HCT116 (cell line): ENCODE measurements at regions not wholly inside any gene's neighbourhood (a gene's known extent, or its start where the extent isn't known, plus 50 kb on each side); places are given as distances from the start of the nearest gene placed in this dataset.

ENCODE experiments used
- ATAC-seq: fragments of 200-7000 bp; cut with Tn5 transposase; 2 replicates; pipeline ENCODE4 v1.9.1; 2020; ENCODE audit warnings: mild to moderate bottlenecking, moderate library complexity
- BruUV-seq: library from RNA; stranded (reverse); fragments of 400-500 nt; replicated peaks from 2 replicates; lab custom pipeline; 2021; lab: Mats Ljungman, UMichigan
- CTCF ChIA-PET: fragments of 300-600 bp; sonication (Branson Sonifier 250); formaldehyde crosslinking; loops from one replicate; lab custom pipeline; 2021; ENCODE audit warnings: antibody characterized with exemption; lab: Charles Lee
- POLR2A ChIA-PET: fragments of 300-600, 350-600 bp; sonication (Branson Sonifier 250); formaldehyde crosslinking; loops from one replicate; lab custom pipeline; 2021; ENCODE audit warnings: antibody characterized with exemption; lab: Charles Lee
- RAD21 ChIA-PET, 2 experiments: fragments of 300-600 bp; sonication (Branson Sonifier 250); formaldehyde crosslinking; loops; one replicate each; lab custom pipeline; 2023; ENCODE audit warnings: low total read pairs in 2 of 2; ENCODE audit not compliant: uncharacterized antibody in 2 of 2, unreplicated experiment in 2 of 2, low non-redundant PET in 1 of 2; lab: Charles Lee
- DNase-seq: peaks from one replicate; pipeline ENCODE4 v3.0.0-alpha.2; 2010; ENCODE audit warnings: low read depth, low spot score
- H2AFZ ChIP-seq: fragments of 200-600 bp; shearing (Covaris generic), sonication (generic); 2 replicates; pipeline ENCODE4 v1.6.1; 2017; ENCODE audit warnings: low read depth, mixed run types, mixed read lengths, antibody characterized with exemption, low read length; ENCODE audit not compliant: poor library complexity, severe bottlenecking
- H3K27ac ChIP-seq: 2 replicates; pipeline ENCODE4 v1.5.1; 2012; ENCODE audit warnings: low read depth, low read length
- H3K27me3 ChIP-seq: fragments of 200-600 bp; sonication (generic); 2 replicates; pipeline ENCODE4 v1.6.1; 2016; ENCODE audit warnings: mixed run types, low read length, mixed read lengths; ENCODE audit not compliant: insufficient read depth
- H3K36me3 ChIP-seq, 2 experiments: fragments of 200-500 bp in 1 of 2; fragments of 200-600 bp in 1 of 2; sonication (Bioruptor generic) in 1 of 2; sonication (generic) in 1 of 2; 2 replicates each; pipeline versions ENCODE4 v1.5.1 to v1.6.1; 2014 to 2016; ENCODE audit warnings: low read length in 2 of 2, inconsistent platforms in 1 of 2, mixed read lengths in 1 of 2, mixed run types in 1 of 2; ENCODE audit not compliant: insufficient read depth in 2 of 2, control insufficient read depth in 1 of 2
- H3K4me1 ChIP-seq, 2 experiments: fragments of 200-600 bp in 1 of 2; sonication (generic) in 1 of 2; 2 replicates each; pipeline versions ENCODE4 v1.5.1 to v1.6.1; 2012 to 2017; ENCODE audit warnings: low read length in 2 of 2, inconsistent platforms in 1 of 2, mild to moderate bottlenecking in 1 of 2, mixed read lengths in 1 of 2, mixed run types in 1 of 2, moderate library complexity in 1 of 2; ENCODE audit not compliant: insufficient read depth in 2 of 2, control insufficient read depth in 1 of 2
- H3K4me2 ChIP-seq: fragments of 200-600 bp; sonication (generic); 2 replicates; pipeline ENCODE4 v1.6.1; 2017; ENCODE audit warnings: mixed run types, low read length, mixed read lengths
- H3K4me3 ChIP-seq, 2 experiments: fragments of 200-600 bp in 1 of 2; sonication (generic) in 1 of 2; replicated peaks in 1 of 2; 2 replicates each; pipeline ENCODE4 v1.5.1; 2011 to 2016; ENCODE audit warnings: low read length in 2 of 2, control low read depth in 1 of 2, low read depth in 1 of 2, mild to moderate bottlenecking in 1 of 2, mixed read lengths in 1 of 2, mixed run types in 1 of 2
- H3K79me2 ChIP-seq: fragments of 200-600 bp; sonication (generic); 2 replicates; pipeline ENCODE4 v1.6.1; 2017; ENCODE audit warnings: mild to moderate bottlenecking, mixed run types, low read length, moderate library complexity, mixed read lengths; ENCODE audit not compliant: insufficient read depth
- H3K9ac ChIP-seq: fragments of 200-600 bp; sonication (generic); 2 replicates; pipeline ENCODE4 v1.6.1; 2016; ENCODE audit warnings: low read length, mixed read lengths
- H3K9me2 ChIP-seq: fragments of 200-600 bp; sonication (generic), shearing (Covaris generic); 2 replicates; pipeline ENCODE4 v1.6.1; 2017; ENCODE audit warnings: mixed run types, mild to moderate bottlenecking, moderate library complexity; ENCODE audit not compliant: insufficient read depth
- H3K9me3 ChIP-seq, 2 experiments: fragments of 200-500 bp in 1 of 2; fragments of 200-600 bp in 1 of 2; sonication (Bioruptor generic) in 1 of 2; sonication (generic) in 1 of 2; 2 replicates each; pipeline ENCODE4 v1.6.1; 2014 to 2017; ENCODE audit warnings: low read length in 2 of 2, mixed read lengths in 2 of 2, inconsistent platforms in 1 of 2, low read depth in 1 of 2, mild to moderate bottlenecking in 1 of 2, mixed run types in 1 of 2, moderate library complexity in 1 of 2; ENCODE audit not compliant: control insufficient read depth in 1 of 2, insufficient read depth in 1 of 2
- H4K20me1 ChIP-seq: fragments of 200-600 bp; sonication (generic), shearing (Covaris generic); 2 replicates; pipeline ENCODE4 v1.6.1; 2017; ENCODE audit warnings: mixed run types, mild to moderate bottlenecking, moderate library complexity; ENCODE audit not compliant: insufficient read depth
- ATF3 ChIP-seq: IDR thresholded peaks from 2 replicates; pipeline ENCODE4 v1.6.1; 2012
- CBX3 ChIP-seq: IDR thresholded peaks from 2 replicates; pipeline ENCODE4 v1.6.1; 2012; ENCODE audit warnings: low read depth
- CEBPB ChIP-seq: IDR thresholded peaks from 2 replicates; pipeline ENCODE4 v1.6.1; 2012; ENCODE audit warnings: low read depth
- EGR1 ChIP-seq: IDR thresholded peaks from 2 replicates; pipeline ENCODE4 v1.6.1; 2012; ENCODE audit warnings: low read depth
- ELF1 ChIP-seq: IDR thresholded peaks from 2 replicates; pipeline ENCODE4 v1.6.1; 2012; ENCODE audit warnings: low read depth, borderline replicate concordance
- EZH2 ChIP-seq: fragments of 200-600 bp; sonication (generic); IDR thresholded peaks from 2 replicates; pipeline ENCODE4 v1.6.1; 2017; ENCODE audit warnings: antibody characterized with exemption, mixed run types
- EZH2phosphoT487 ChIP-seq: fragments of 200-600 bp; IDR thresholded peaks from 2 replicates; pipeline ENCODE4 v1.6.1; 2018; ENCODE audit warnings: antibody characterized with exemption, borderline replicate concordance
- FOSL1 ChIP-seq: IDR thresholded peaks from 2 replicates; pipeline ENCODE4 v1.6.1; 2012; ENCODE audit warnings: low read depth
- JUND ChIP-seq: IDR thresholded peaks from 2 replicates; pipeline ENCODE4 v1.6.1; 2012
- POLR2A ChIP-seq: IDR thresholded peaks from 2 replicates; pipeline ENCODE4 v1.7.0; 2011; ENCODE audit warnings: borderline replicate concordance; ENCODE audit not compliant: insufficient read depth, insufficient read length; ENCODE audit errors: extremely low read depth
- RAD21 ChIP-seq: IDR thresholded peaks from 2 replicates; pipeline ENCODE4 v1.6.1; 2012; ENCODE audit warnings: low read depth, mild to moderate bottlenecking
- SIN3A ChIP-seq: IDR thresholded peaks from 2 replicates; pipeline ENCODE4 v1.6.1; 2012; ENCODE audit warnings: low read depth
- SRF ChIP-seq: IDR thresholded peaks from 2 replicates; pipeline ENCODE4 v1.6.1; 2012; ENCODE audit warnings: low read depth
- YY1 ChIP-seq: IDR thresholded peaks from 2 replicates; pipeline ENCODE4 v1.6.1; 2011; ENCODE audit warnings: low read length, low read depth, moderate library complexity, mild to moderate bottlenecking; ENCODE audit not compliant: insufficient replicate concordance; ENCODE audit errors: extremely low read depth
- ZFX ChIP-seq: fragments of 450-650 bp; IDR thresholded peaks from 2 replicates; pipeline ENCODE4 v1.6.1; 2017
- ZNF274 ChIP-seq: fragments of 200-500 bp; sonication (Bioruptor generic); IDR thresholded peaks from 2 replicates; pipeline ENCODE4 v1.6.1; 2014; ENCODE audit warnings: mild to moderate bottlenecking, low read depth, low read length, inconsistent platforms
- intact Hi-C: fragments of 100-400 bp; cut with micrococcal nuclease; formaldehyde crosslinking; loops from 2 replicates; pipeline ENCODE4 v1.10.0; 2022
- TF ChIP-seq, protein P1 (sequence below): IDR thresholded peaks from 2 replicates; pipeline ENCODE4 v1.6.1; 2012
- TF ChIP-seq, protein P2 (sequence below), 3 experiments: fragments of 200-600 bp in 1 of 3; sonication (generic) in 1 of 3; IDR thresholded peaks in 2 of 3; conservative IDR thresholded peaks in 1 of 3; 2 replicates each; pipeline ENCODE4 v1.5.1; 2012 to 2017; ENCODE audit warnings: low read depth in 2 of 3, low read length in 2 of 3, antibody characterized with exemption in 1 of 3, borderline replicate concordance in 1 of 3, control low read depth in 1 of 3, mild to moderate bottlenecking in 1 of 3, mixed read lengths in 1 of 3, mixed run types in 1 of 3, moderate library complexity in 1 of 3; ENCODE audit not compliant: insufficient read depth in 1 of 3

DNA sequence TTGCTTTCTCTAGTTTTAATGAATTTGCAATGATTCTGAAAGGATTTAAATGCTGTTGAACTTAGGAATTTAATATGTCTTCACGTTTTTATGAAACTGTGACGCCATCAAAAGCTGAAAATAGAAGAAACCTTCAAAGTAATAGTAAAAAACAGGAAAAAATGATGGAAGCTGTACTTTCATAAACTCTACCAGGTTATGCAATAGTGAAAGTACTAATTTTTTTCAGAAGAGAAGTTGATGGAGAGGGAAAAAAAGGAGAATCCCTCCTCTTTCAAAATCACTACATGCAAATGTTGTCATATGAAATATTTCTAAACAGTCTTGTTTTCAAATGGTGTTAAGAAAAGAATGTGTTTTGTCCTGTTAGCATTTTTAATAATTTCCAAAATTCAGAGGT lies 73.6 kb downstream of the ZNF330 start:
- Histone ChIP-seq H3K9ac (no peak overlapping the region), H3K4me2 (no peak overlapping the region), H4K20me1 (no peaks in the 10 kb centered on the region), H3K27me3 (no peaks in the 10 kb centered on the region), H3K36me3 (no peaks in the 10 kb centered on the region), H3K9me3 (no peaks in the 10 kb centered on the region), H3K79me2 (no peaks in the 10 kb centered on the region), H3K4me1 (no peaks in the 10 kb centered on the region), H3K27ac (no peak overlapping the region), H3K9me2 (no peaks in the 10 kb centered on the region), H3K4me3 (no peak overlapping the region), H2AFZ (no peak overlapping the region)
- ChIA-PET RAD21 (no interaction called here), CTCF (no interaction called here), POLR2A (no interaction called here)
- BruUV-seq: no TSS peak
- ATAC-seq: no peak
- DNase-seq: no peak
- TF ChIP-seq SIN3A (no peak), JUND (no peak), ATF3 (no peak), YY1 (no peak), CBX3 (no peak), FOSL1 (no peak), CEBPB (no peak), ZFX (no peak), ZNF274 (no peak), EGR1 (no peak), EZH2 (no peak), RAD21 (no peak)
- intact Hi-C loops: no loop called here

- ChIA-PET CTCF (no interaction called here), RAD21 (no interaction called here), POLR2A (no interaction called here)
- H3K79me2 ChIP-seq: no peaks in the 10 kb centered on the region
- no peaks in the 10 kb centered on the region for H3K27me3 ChIP-seq
- no peak overlapping the region for H3K9ac ChIP-seq
- no peak for DNase-seq
- intact Hi-C loops: no loop called here
- TF ChIP-seq, protein P1, sequence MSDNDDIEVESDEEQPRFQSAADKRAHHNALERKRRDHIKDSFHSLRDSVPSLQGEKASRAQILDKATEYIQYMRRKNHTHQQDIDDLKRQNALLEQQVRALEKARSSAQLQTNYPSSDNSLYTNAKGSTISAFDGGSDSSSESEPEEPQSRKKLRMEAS: no peak
- TF ChIP-seq ZFX (no peak), ZNF274 (no peak), YY1 (no peak), ELF1 (no peak), EZH2phosphoT487 (no peak), POLR2A (no peak), JUND (no peak), SRF (no peak)
- TF ChIP-seq, protein P2, sequence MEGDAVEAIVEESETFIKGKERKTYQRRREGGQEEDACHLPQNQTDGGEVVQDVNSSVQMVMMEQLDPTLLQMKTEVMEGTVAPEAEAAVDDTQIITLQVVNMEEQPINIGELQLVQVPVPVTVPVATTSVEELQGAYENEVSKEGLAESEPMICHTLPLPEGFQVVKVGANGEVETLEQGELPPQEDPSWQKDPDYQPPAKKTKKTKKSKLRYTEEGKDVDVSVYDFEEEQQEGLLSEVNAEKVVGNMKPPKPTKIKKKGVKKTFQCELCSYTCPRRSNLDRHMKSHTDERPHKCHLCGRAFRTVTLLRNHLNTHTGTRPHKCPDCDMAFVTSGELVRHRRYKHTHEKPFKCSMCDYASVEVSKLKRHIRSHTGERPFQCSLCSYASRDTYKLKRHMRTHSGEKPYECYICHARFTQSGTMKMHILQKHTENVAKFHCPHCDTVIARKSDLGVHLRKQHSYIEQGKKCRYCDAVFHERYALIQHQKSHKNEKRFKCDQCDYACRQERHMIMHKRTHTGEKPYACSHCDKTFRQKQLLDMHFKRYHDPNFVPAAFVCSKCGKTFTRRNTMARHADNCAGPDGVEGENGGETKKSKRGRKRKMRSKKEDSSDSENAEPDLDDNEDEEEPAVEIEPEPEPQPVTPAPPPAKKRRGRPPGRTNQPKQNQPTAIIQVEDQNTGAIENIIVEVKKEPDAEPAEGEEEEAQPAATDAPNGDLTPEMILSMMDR (IDR thresholded peaks at IDR 0.05 in 2 of 3, conservative IDR thresholded peaks at IDR 0.05 in 1 of 3; ENCODE audit: borderline replicate concordance in 1 of 3, insufficient read depth in 1 of 3, low read depth in 2 of 3, low read length in 2 of 3): no peak
- no peak for ATAC-seq
- no peaks in the 10 kb centered on the region for H3K36me3 ChIP-seq
- H3K4me1 ChIP-seq: no peaks in the 10 kb centered on the region
- no peak overlapping the region for H3K4me3 ChIP-seq
- H4K20me1 ChIP-seq: no peaks in the 10 kb centered on the region
- no peak overlapping the region for H3K27ac ChIP-seq
- BruUV-seq: no TSS peak
- no peaks in the 10 kb centered on the region for H3K9me2 ChIP-seq
- H2AFZ ChIP-seq: no peak overlapping the region
- no peak overlapping the region for H3K4me2 ChIP-seq
- no peaks in the 10 kb centered on the region for H3K9me3 ChIP-seq
Measured at GRCh38 chr4:141301216-141301615, 80.5 kb downstream of the ZNF330 start.
